AG10803 (cell line): ENCODE measurements at regions not wholly inside any gene's neighbourhood (a gene's known extent, or its start where the extent isn't known, plus 50 kb on each side); places are given as distances from the start of the nearest gene placed in this dataset.
"Not testable (repeated sequence)": the region's sequence is repeated elsewhere in the genome, so short reads cannot be mapped to it uniquely, and the experiment has no call there.

Source experiments
- DNase-seq: peaks from one replicate; pipeline ENCODE4 v3.0.0; 2010; ENCODE audit warnings: low read depth
- H3K4me3 ChIP-seq: 2 replicates; pipeline ENCODE4 v1.5.1; 2011; ENCODE audit warnings: mild to moderate bottlenecking, low read length, control low read depth
- CTCF ChIP-seq: conservative IDR thresholded peaks from 2 replicates; pipeline ENCODE4 v1.5.1; 2011; ENCODE audit warnings: mild to moderate bottlenecking, low read length, control low read depth, inconsistent platforms

- no peak for DNase-seq
- no peak for TF ChIP-seq CTCF
- no peak overlapping the region for H3K4me3 ChIP-seq
Measured at GRCh38 chr1:189619682-189620332, 857.9 kb downstream of the BRINP3 start.

GRCh38 chr1:189620471-189620870 lies 857.2 kb downstream of the BRINP3 start:
- DNase-seq = no peak
- no peak for TF ChIP-seq CTCF
- no peak overlapping the region for H3K4me3 ChIP-seq

- no peak for DNase-seq
Measured at GRCh38 chr1:189623336-189623735, 854.3 kb downstream of the BRINP3 start.

GRCh38 chr1:189627427-189627826 lies 850.2 kb downstream of the BRINP3 start:
- no peak for TF ChIP-seq CTCF
- no peak for DNase-seq
- H3K4me3 ChIP-seq = no peak overlapping the region

More at GRCh38 chr1:189623336-189623735, 854.3 kb downstream of the BRINP3 start:
- no peak for TF ChIP-seq CTCF
- no peak overlapping the region for H3K4me3 ChIP-seq

GRCh38 chr1:189628857-189629256 lies 848.8 kb downstream of the BRINP3 start:
- H3K4me3 ChIP-seq = no peak overlapping the region
- TF ChIP-seq CTCF = no peak
- DNase-seq = no peak

- no peak for TF ChIP-seq CTCF
- DNase-seq = no peak
- H3K4me3 ChIP-seq = no peak overlapping the region
Measured at GRCh38 chr1:189633658-189634057, 844.0 kb downstream of the BRINP3 start.

GRCh38 chr1:189637041-189637440 lies 840.6 kb downstream of the BRINP3 start:
- TF ChIP-seq CTCF = no peak
- DNase-seq = no peak
- H3K4me3 ChIP-seq = no peak overlapping the region

GRCh38 chr1:189644156-189644555 lies 833.5 kb downstream of the BRINP3 start:
- H3K4me3 ChIP-seq, DNase-seq: not testable (repeated sequence)
